ENCODE measurements at regions not wholly inside any gene's neighbourhood (a gene's known extent, or its start where the extent isn't known, plus 50 kb on each side); places are given as distances from the start of the nearest gene placed in this dataset.

GRCh38 chr4:155521382-155521781, 144.6 kb upstream of the MAP9 start:
- Histone ChIP-seq H3K4me3 (ENCODE audit: low read depth, low read length, poor library complexity, severe bottlenecking) (no peak overlapping the region), H3K4me1 (ENCODE audit: insufficient read depth, low read length, poor library complexity, severe bottlenecking) (no peaks in the 10 kb centered on the region), H3K36me3 (ENCODE audit: insufficient read depth, low read length, poor library complexity, severe bottlenecking) (no peaks in the 10 kb centered on the region), H3K27ac (ENCODE audit: low read depth, low read length, poor library complexity, severe bottlenecking) (no peak overlapping the region), H3K9me3 (ENCODE audit: low read depth, low read length, poor library complexity, severe bottlenecking) (no peaks in the 10 kb centered on the region), H3K27me3 (replicated peaks; ENCODE audit: insufficient read depth, low read depth, low read length, poor library complexity) (no peaks in the 10 kb centered on the region)
- intact Hi-C loops (cut with micrococcal nuclease; ENCODE audit: unreplicated experiment): no loop called here
- ChIA-PET POLR2A (ENCODE audit: low non-redundant PET) (no interaction called here), CTCF (no interaction called here)
- BruUV-seq (replicated peaks): no TSS peak
- DNase-seq (ENCODE audit: low spot score): no peak
- TF ChIP-seq CTCF (conservative IDR thresholded peaks at IDR 0.05; ENCODE audit: low read depth, low read length) (no peak), EZH2 (IDR thresholded peaks at IDR 0.05; ENCODE audit: borderline replicate concordance, low read depth, low read length, poor library complexity, severe bottlenecking) (no peak)

GRCh38 chr4:155515444-155516075, 138.8 kb upstream of the MAP9 start:
- intact Hi-C loops (cut with micrococcal nuclease; ENCODE audit: unreplicated experiment): no loop called here
- ChIA-PET CTCF (interaction anchor here (0.5 kb wide), 1 partner anchor 271 kb away, joined by 3 read pairs; no protein-coding TSS in a partner anchor), POLR2A (ENCODE audit: low non-redundant PET) (no interaction called here)
- Histone ChIP-seq H3K36me3 (ENCODE audit: insufficient read depth, low read length, poor library complexity, severe bottlenecking) (no peaks in the 10 kb centered on the region), H3K4me3 (ENCODE audit: low read depth, low read length, poor library complexity, severe bottlenecking) (no peak overlapping the region), H3K27me3 (replicated peaks; ENCODE audit: insufficient read depth, low read depth, low read length, poor library complexity) (no peaks in the 10 kb centered on the region), H3K4me1 (ENCODE audit: insufficient read depth, low read length, poor library complexity, severe bottlenecking) (no peaks in the 10 kb centered on the region), H3K27ac (ENCODE audit: low read depth, low read length, poor library complexity, severe bottlenecking) (no peak overlapping the region), H3K9me3 (ENCODE audit: low read depth, low read length, poor library complexity, severe bottlenecking) (no peaks in the 10 kb centered on the region)
- no peak for DNase-seq (ENCODE audit: low spot score)
- TF ChIP-seq CTCF (conservative IDR thresholded peaks at IDR 0.05; ENCODE audit: low read depth, low read length) (no peak), EZH2 (IDR thresholded peaks at IDR 0.05; ENCODE audit: borderline replicate concordance, low read depth, low read length, poor library complexity, severe bottlenecking) (no peak)
- BruUV-seq (replicated peaks): no TSS peak

GRCh38 chr4:155514628-155515027, 137.9 kb upstream of the MAP9 start:
- Histone ChIP-seq H3K27me3 (replicated peaks; ENCODE audit: insufficient read depth, low read depth, low read length, poor library complexity) (no peaks in the 10 kb centered on the region), H3K27ac (ENCODE audit: low read depth, low read length, poor library complexity, severe bottlenecking) (no peak overlapping the region), H3K4me1 (ENCODE audit: insufficient read depth, low read length, poor library complexity, severe bottlenecking) (no peaks in the 10 kb centered on the region), H3K4me3 (ENCODE audit: low read depth, low read length, poor library complexity, severe bottlenecking) (no peak overlapping the region), H3K36me3 (ENCODE audit: insufficient read depth, low read length, poor library complexity, severe bottlenecking) (no peaks in the 10 kb centered on the region), H3K9me3 (ENCODE audit: low read depth, low read length, poor library complexity, severe bottlenecking) (no peaks in the 10 kb centered on the region)
- CTCF ChIA-PET: no interaction called here
- POLR2A ChIA-PET (ENCODE audit: low non-redundant PET): no interaction called here
- BruUV-seq (replicated peaks): no TSS peak
- intact Hi-C loops (cut with micrococcal nuclease; ENCODE audit: unreplicated experiment): no loop called here
- DNase-seq (ENCODE audit: low spot score): no peak
- TF ChIP-seq CTCF (conservative IDR thresholded peaks at IDR 0.05; ENCODE audit: low read depth, low read length): no peak
- no peak for TF ChIP-seq EZH2 (IDR thresholded peaks at IDR 0.05; ENCODE audit: borderline replicate concordance, low read depth, low read length, poor library complexity, severe bottlenecking)
